ENCODE measurements at regions not wholly inside any gene's neighbourhood (a gene's known extent, or its start where the extent isn't known, plus 50 kb on each side); places are given as distances from the start of the nearest gene placed in this dataset.

- TF ChIP-seq SMAD1 (CRISPR knock-in tag; IDR thresholded peaks at IDR 0.05; ENCODE audit: borderline replicate concordance, low read depth), result no peak
- peak; percentile 51; the same call in 1 of the 2 replicates for TF ChIP-seq NR2F6 (IDR thresholded peaks at IDR 0.05)
- peak; percentile 74; the same call in 1 of the 2 replicates for TF ChIP-seq NR2F6 (CRISPR knock-in tag; IDR thresholded peaks at IDR 0.05)
- no peak for TF ChIP-seq AKAP8 (CRISPR knock-in tag; IDR thresholded peaks at IDR 0.05)
- TF ChIP-seq ZNF205 (CRISPR knock-in tag; IDR thresholded peaks at IDR 0.05), result peak; percentile 66; the same call in 1 of the 2 replicates
- no peak for TF ChIP-seq HNRNPLL (IDR thresholded peaks at IDR 0.05; ENCODE audit: low read depth, low read length, poor library complexity, severe bottlenecking)
- TF ChIP-seq MED13 (CRISPR knock-in tag; IDR thresholded peaks at IDR 0.05), result no peak
- no peak for TF ChIP-seq MTA3 (CRISPR knock-in tag; IDR thresholded peaks at IDR 0.05)
- no peak for TF ChIP-seq ZNF782 (CRISPR knock-in tag; IDR thresholded peaks at IDR 0.05; ENCODE audit: borderline replicate concordance)
- no peak for TF ChIP-seq GRHL1 (CRISPR knock-in tag; conservative IDR thresholded peaks at IDR 0.05)
- peak; percentile 77 for TF ChIP-seq ZNF687 (CRISPR knock-in tag; IDR thresholded peaks at IDR 0.05)
- TF ChIP-seq TAF15 (IDR thresholded peaks at IDR 0.05; ENCODE audit: low read depth, low read length, poor library complexity, severe bottlenecking), result no peak
- TF ChIP-seq KDM6A (CRISPR knock-in tag; IDR thresholded peaks at IDR 0.05; ENCODE audit: low read depth), result no peak
- TF ChIP-seq CC2D1A (CRISPR knock-in tag; IDR thresholded peaks at IDR 0.05), result no peak
- no peak for TF ChIP-seq PPARG (CRISPR knock-in tag; conservative IDR thresholded peaks at IDR 0.05)
- peak; percentile 49 for TF ChIP-seq HDAC1 (CRISPR knock-in tag; IDR thresholded peaks at IDR 0.05)
- peak; percentile 38; the same call in 1 of the 2 replicates for TF ChIP-seq NCOA2 (CRISPR knock-in tag; IDR thresholded peaks at IDR 0.05)
- TF ChIP-seq ZNF737 (CRISPR knock-in tag; IDR thresholded peaks at IDR 0.05; ENCODE audit: borderline replicate concordance), result no peak
- peak; percentile 49; the same call in 1 of the 2 replicates for TF ChIP-seq TEF (CRISPR knock-in tag; IDR thresholded peaks at IDR 0.05)
- no peak for TF ChIP-seq ZNF431 (CRISPR knock-in tag; IDR thresholded peaks at IDR 0.05; ENCODE audit: borderline replicate concordance, low read depth)
- no peak for TF ChIP-seq YY1 (IDR thresholded peaks at IDR 0.05; ENCODE audit: insufficient read depth, insufficient replicate concordance, low read depth, low read length)
- TF ChIP-seq HES4 (CRISPR knock-in tag; IDR thresholded peaks at IDR 0.05; ENCODE audit: borderline replicate concordance), result no peak
- TF ChIP-seq ZNF558 (CRISPR knock-in tag; IDR thresholded peaks at IDR 0.05; ENCODE audit: borderline replicate concordance), result no peak
- TF ChIP-seq BORCS8-MEF2B (CRISPR knock-in tag; IDR thresholded peaks at IDR 0.05), result no peak
Measured at GRCh38 chr5:135243556-135244285, 155.3 kb downstream of the MACROH2A1 start (continued).

All from HepG2 (cell line).